Testis (tissue), 2 donors: ENCODE measurements at regions not wholly inside any gene's neighbourhood (a gene's known extent, or its start where the extent isn't known, plus 50 kb on each side); places are given as distances from the start of the nearest gene placed in this dataset.

ENCODE experiments used
- DNase-seq: peaks from one replicate; pipeline ENCODE4 v3.0.0-alpha.2; 2019
- H3K27ac ChIP-seq, 2 donors: fragments of 200-600 bp; sonication (generic); one replicate each; pipeline ENCODE4 v1.5.1; 2019
- H3K27me3 ChIP-seq: fragments of 200-600 bp; sonication (generic); one replicate; pipeline ENCODE4 v1.5.1; 2019
- H3K36me3 ChIP-seq: fragments of 200-600 bp; sonication (generic); one replicate; pipeline ENCODE4 v1.5.1; 2017; ENCODE audit warnings: low read depth; ENCODE audit errors: missing control alignments
- H3K4me1 ChIP-seq: fragments of 200-600 bp; sonication (generic); one replicate; pipeline ENCODE4 v1.5.1; 2019
- H3K4me3 ChIP-seq, 2 donors: fragments of 200-600 bp; sonication (generic); one replicate each; pipeline ENCODE4 v1.5.1; 2017 to 2019
- H3K9me3 ChIP-seq: fragments of 200-600 bp; sonication (generic); one replicate; pipeline ENCODE4 v1.5.1; 2017
- CTCF ChIP-seq, 3 experiments: fragments of 450-650 bp in 2 of 3; fragments of 200-600 bp in 1 of 3; sonication (generic) in 1 of 3; IDR thresholded peaks; one replicate each; pipeline ENCODE4 v1.5.1; 2016 to 2019; ENCODE audit warnings: antibody characterized with exemption in 3 of 3, mild to moderate bottlenecking in 2 of 3, moderate library complexity in 1 of 3
- POLR2A ChIP-seq: fragments of 450-650 bp; IDR thresholded peaks from one replicate; pipeline ENCODE4 v1.6.1; 2017; ENCODE audit warnings: antibody characterized with exemption, mild to moderate bottlenecking, moderate library complexity
- WGBS, 2 donors: methylation state at CpG; one replicate each; pipeline ENCODE4 v1.1.5; 2018; 5-methylcytosine and 5-hydroxymethylcytosine counted together
- intact Hi-C: fragments of 100-400 bp; cut with DNase I; formaldehyde crosslinking; loops from one replicate; pipeline ENCODE4 v1.15.1; 2023; ENCODE audit warnings: low total_unique reads

- intact Hi-C loops: no loop called here
- no peaks in the 10 kb centered on the region for H3K36me3 ChIP-seq
- no peak overlapping the region for H3K27ac ChIP-seq
- no peak for DNase-seq
- no peaks in the 10 kb centered on the region for H3K4me1 ChIP-seq
- WGBS, 2 donors: 23 to 59% methylated on average over 3 of the region's 3 CpGs
- no peak overlapping the region for H3K4me3 ChIP-seq
- no peaks in the 10 kb centered on the region for H3K27me3 ChIP-seq
- no peaks in the 10 kb centered on the region for H3K9me3 ChIP-seq
- TF ChIP-seq CTCF (IDR thresholded peaks at IDR 0.05) (no peak), POLR2A (no peak)
Observed at GRCh38 chr3:117820658-117821299, 1111.2 kb downstream of the TUSC7 start.

GRCh38 chr3:117822416-117822815 is 1112.8 kb downstream of the TUSC7 start:
- no peaks in the 10 kb centered on the region for H3K27me3 ChIP-seq
- 94 to 96% methylated on average over 1 of the region's 1 CpG for WGBS, 2 donors
- no peak for DNase-seq
- no peaks in the 10 kb centered on the region for H3K9me3 ChIP-seq
- TF ChIP-seq POLR2A: no peak
- no peak for TF ChIP-seq CTCF (IDR thresholded peaks at IDR 0.05)
- intact Hi-C loops: no loop called here
- no peak overlapping the region for H3K27ac ChIP-seq
- H3K4me1 ChIP-seq: no peaks in the 10 kb centered on the region
- no peaks in the 10 kb centered on the region for H3K36me3 ChIP-seq
- H3K4me3 ChIP-seq: no peak overlapping the region

GRCh38 chr3:117836296-117836695 is 1126.7 kb downstream of the TUSC7 start:
- no peak overlapping the region for H3K27ac ChIP-seq
- no peaks in the 10 kb centered on the region for H3K9me3 ChIP-seq
- TF ChIP-seq CTCF (IDR thresholded peaks at IDR 0.05) (no peak), POLR2A (no peak)
- WGBS, 2 donors: 81 to 92% methylated on average over 1 of the region's 1 CpG
- no peaks in the 10 kb centered on the region for H3K27me3 ChIP-seq
- no peak for DNase-seq
- no peaks in the 10 kb centered on the region for H3K36me3 ChIP-seq
- H3K4me3 ChIP-seq: no peak overlapping the region
- intact Hi-C loops: no loop called here
- no peaks in the 10 kb centered on the region for H3K4me1 ChIP-seq

- Histone ChIP-seq H3K27me3 (no peaks in the 10 kb centered on the region), H3K27ac (no peak overlapping the region), H3K9me3 (no peaks in the 10 kb centered on the region), H3K4me1 (no peaks in the 10 kb centered on the region), H3K4me3 (no peak overlapping the region), H3K36me3 (no peaks in the 10 kb centered on the region)
- intact Hi-C loops: no loop called here
- DNase-seq: no peak
- 74 to 78% methylated on average over 1 of the region's 1 CpG for WGBS, 2 donors
- TF ChIP-seq POLR2A (no peak), CTCF (IDR thresholded peaks at IDR 0.05) (no peak)
Observed at GRCh38 chr3:117837391-117837790, 1127.8 kb downstream of the TUSC7 start.

GRCh38 chr3:117842086-117842485 is 1132.5 kb downstream of the TUSC7 start:
- Histone ChIP-seq H3K27me3 (no peaks in the 10 kb centered on the region), H3K27ac (no peak overlapping the region), H3K4me3 (no peak overlapping the region), H3K36me3 (no peaks in the 10 kb centered on the region), H3K4me1 (no peaks in the 10 kb centered on the region), H3K9me3 (no peaks in the 10 kb centered on the region)
- TF ChIP-seq CTCF (IDR thresholded peaks at IDR 0.05) (no peak), POLR2A (no peak)
- 81 to 85% methylated on average over 1 of the region's 1 CpG for WGBS, 2 donors
- intact Hi-C loops: no loop called here
- no peak for DNase-seq
